GM04503 (cell line): ENCODE measurements at regions not wholly inside any gene's neighbourhood (a gene's known extent, or its start where the extent isn't known, plus 50 kb on each side); places are given as distances from the start of the nearest gene placed in this dataset.

Experiments
- DNase-seq: peaks from one replicate; pipeline ENCODE4 v3.0.0-alpha.2; 2012; ENCODE audit warnings: low read depth

GRCh38 chr21:27314131-27314530, 347.2 kb upstream of the ADAMTS5 start:
- peak; percentile 58 for DNase-seq

GRCh38 chr21:27306791-27307775, 340.2 kb upstream of the ADAMTS5 start:
- DNase-seq: peak; percentile 81

GRCh38 chr21:27306206-27306605, 339.3 kb upstream of the ADAMTS5 start:
- DNase-seq: no peak

GRCh38 chr21:27301220-27301619, 334.3 kb upstream of the ADAMTS5 start:
- no peak for DNase-seq

GRCh38 chr21:27300770-27301169, 333.9 kb upstream of the ADAMTS5 start:
- no peak for DNase-seq

- DNase-seq: no peak
These were observed 331.6 kb upstream of the ADAMTS5 start for GRCh38 chr21:27298465-27298864.

GRCh38 chr21:27293239-27293638, 326.4 kb upstream of the ADAMTS5 start:
- DNase-seq: no peak

GRCh38 chr21:27292783-27293182, 325.9 kb upstream of the ADAMTS5 start:
- DNase-seq: no peak

GRCh38 chr21:27292229-27292628, 325.3 kb upstream of the ADAMTS5 start:
- no peak for DNase-seq

- no peak for DNase-seq
These were observed 324.1 kb upstream of the ADAMTS5 start for GRCh38 chr21:27291006-27291405.

- DNase-seq: no peak
These were observed 323.1 kb upstream of the ADAMTS5 start for GRCh38 chr21:27290028-27290427.

GRCh38 chr21:27286760-27287159, 319.9 kb upstream of the ADAMTS5 start:
- DNase-seq: no peak

GRCh38 chr21:27277110-27277509, 310.2 kb upstream of the ADAMTS5 start:
- peak; percentile 68 for DNase-seq

- DNase-seq: peak; percentile 78
These were observed 308.5 kb upstream of the ADAMTS5 start for GRCh38 chr21:27275294-27275927.

- DNase-seq: peak; percentile 83
These were observed 302.8 kb upstream of the ADAMTS5 start for GRCh38 chr21:27269644-27270043.

- DNase-seq: peak; percentile 67
These were observed 301.4 kb upstream of the ADAMTS5 start for GRCh38 chr21:27268290-27268689.

GRCh38 chr21:27265949-27266348, 299.1 kb upstream of the ADAMTS5 start:
- DNase-seq: no peak

GRCh38 chr21:27265492-27265891, 298.6 kb upstream of the ADAMTS5 start:
- DNase-seq: no peak

GRCh38 chr21:27261676-27262075, 294.8 kb upstream of the ADAMTS5 start:
- DNase-seq: no peak

GRCh38 chr21:27260728-27261127, 293.8 kb upstream of the ADAMTS5 start:
- no peak for DNase-seq

GRCh38 chr21:27258742-27259448, 292.0 kb upstream of the ADAMTS5 start:
- DNase-seq: no peak

GRCh38 chr21:27257908-27258556, 291.1 kb upstream of the ADAMTS5 start:
- no peak for DNase-seq
